ENCODE measurements at regions not wholly inside any gene's neighbourhood (a gene's known extent, or its start where the extent isn't known, plus 50 kb on each side); places are given as distances from the start of the nearest gene placed in this dataset.

GRCh38 chr4:104615926-104616325 is 121.2 kb upstream of the CXXC4 start:
- POLR2A ChIA-PET: no interaction called here
- DNase-seq (ENCODE audit: low read depth, low spot score): no peak
- no peak for TF ChIP-seq CTCF (IDR thresholded peaks at IDR 0.05; ENCODE audit: insufficient read depth, low read length, missing control alignments)
- CTCF ChIA-PET: no interaction called here
- no peak overlapping the region for H3K4me3 ChIP-seq (ENCODE audit: low read depth, low read length)

DNA sequence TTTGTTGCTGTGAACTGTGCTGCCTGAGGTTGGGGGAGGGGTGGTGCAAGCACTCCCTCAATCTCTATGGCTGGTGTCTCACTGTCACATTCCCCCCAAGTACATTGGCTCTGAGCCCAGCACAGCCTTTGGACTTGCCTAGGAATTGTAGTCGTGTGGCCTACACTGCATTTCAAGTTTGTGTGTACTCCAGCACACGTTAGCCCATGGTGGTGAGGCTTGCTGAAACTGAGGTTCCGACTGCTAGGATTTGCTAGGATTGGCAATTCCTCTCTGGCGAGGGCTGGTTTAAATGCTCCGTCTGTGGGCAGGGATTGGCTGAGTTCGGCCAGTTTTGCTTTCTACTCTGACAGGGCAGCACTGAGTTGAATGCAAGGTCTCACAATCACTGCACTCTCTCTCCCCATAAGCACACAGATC is 121.7 kb upstream of the CXXC4 start:
- no peak for DNase-seq (ENCODE audit: low read depth, low spot score)
- POLR2A ChIA-PET: no interaction called here
- H3K4me3 ChIP-seq (ENCODE audit: low read depth, low read length): no peak overlapping the region
- TF ChIP-seq CTCF (IDR thresholded peaks at IDR 0.05; ENCODE audit: insufficient read depth, low read length, missing control alignments): no peak
- CTCF ChIA-PET: no interaction called here

DNA sequence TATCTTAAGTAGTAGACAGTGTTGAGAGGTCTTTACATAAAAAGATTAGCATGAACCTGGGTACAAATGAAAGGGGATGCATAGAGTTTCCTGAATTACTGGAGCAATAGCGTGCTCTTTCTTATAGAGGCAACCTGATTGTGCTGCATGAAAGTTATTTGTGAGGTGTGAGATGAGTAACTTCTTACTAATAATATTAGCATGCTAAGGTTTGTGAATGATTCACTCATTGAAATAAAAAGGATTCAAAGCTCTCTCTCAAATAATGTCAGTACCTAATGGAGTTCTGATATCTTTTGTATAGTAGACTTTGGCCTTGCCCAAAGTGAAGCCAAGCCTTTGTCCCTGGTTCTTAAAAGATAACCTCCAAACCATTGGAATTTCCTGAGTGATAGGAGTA is 131.0 kb upstream of the CXXC4 start:
- no peak for TF ChIP-seq CTCF (IDR thresholded peaks at IDR 0.05; ENCODE audit: insufficient read depth, low read length, missing control alignments)
- no peak overlapping the region for H3K4me3 ChIP-seq (ENCODE audit: low read depth, low read length)
- POLR2A ChIA-PET: no interaction called here
- DNase-seq (ENCODE audit: low read depth, low spot score): no peak
- CTCF ChIA-PET: no interaction called here

DNA sequence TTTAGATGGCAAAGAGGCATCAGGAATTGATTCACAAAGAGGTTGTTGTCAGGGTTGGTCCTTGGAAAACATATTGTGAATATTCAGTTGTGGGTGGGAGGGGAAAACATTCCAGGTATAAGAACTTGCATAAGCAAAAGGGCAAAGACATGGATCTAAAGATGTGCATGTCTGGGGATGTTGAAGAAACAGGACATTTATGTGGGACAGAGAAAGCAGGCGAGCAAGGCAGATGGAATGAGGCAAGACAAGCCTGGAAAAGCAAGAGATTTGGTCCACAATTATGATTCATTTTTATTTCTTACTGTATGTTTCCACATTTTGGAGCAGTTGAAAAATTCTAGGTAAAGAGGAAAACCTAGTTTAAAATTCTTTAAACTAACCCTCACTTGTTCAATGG is 134.9 kb upstream of the CXXC4 start:
- POLR2A ChIA-PET: no interaction called here
- CTCF ChIA-PET: no interaction called here
- no peak overlapping the region for H3K4me3 ChIP-seq (ENCODE audit: low read depth, low read length)
- no peak for DNase-seq (ENCODE audit: low read depth, low spot score)
- TF ChIP-seq CTCF (IDR thresholded peaks at IDR 0.05; ENCODE audit: insufficient read depth, low read length, missing control alignments): no peak

DNA sequence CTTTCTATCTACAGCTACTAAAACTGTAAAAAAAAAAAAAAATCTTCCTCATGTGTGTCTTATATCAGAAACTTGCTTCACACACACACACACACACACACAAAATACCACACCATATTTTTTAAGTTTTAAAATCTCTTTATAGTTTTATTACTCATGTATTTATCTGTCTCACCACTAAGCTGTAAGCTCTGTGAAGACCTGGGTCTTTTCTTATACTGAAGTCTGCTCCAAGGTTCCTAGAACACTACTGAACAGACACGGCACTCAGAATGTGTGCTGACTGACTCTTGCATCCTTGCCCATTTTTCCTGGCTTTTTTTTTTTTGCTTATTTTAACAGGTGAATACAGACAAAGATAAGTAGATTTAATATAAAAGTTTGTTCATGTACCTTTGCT is 135.6 kb upstream of the CXXC4 start:
- POLR2A ChIA-PET: no interaction called here

DNA sequence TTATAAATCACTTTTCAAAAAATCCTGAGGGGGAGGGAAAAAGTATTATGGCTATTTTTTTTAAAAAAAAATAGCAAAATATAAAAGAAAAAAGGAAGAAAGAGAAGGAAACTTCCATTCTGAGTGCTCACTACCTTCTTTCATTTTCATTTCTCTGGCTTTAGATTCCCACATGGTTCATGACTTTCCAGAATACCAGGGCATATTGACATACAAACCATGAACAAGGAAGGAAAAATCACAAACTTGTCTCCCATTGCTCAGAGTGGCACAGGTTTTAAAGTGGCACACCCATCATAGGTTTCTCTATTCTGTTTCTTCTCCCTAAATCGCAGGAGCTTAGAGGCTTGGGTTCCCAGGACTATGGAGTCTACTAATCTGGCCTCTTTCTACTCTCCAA is 136.3 kb upstream of the CXXC4 start:
- no peak overlapping the region for H3K4me3 ChIP-seq (ENCODE audit: low read depth, low read length)
- ChIA-PET POLR2A (no interaction called here), CTCF (no interaction called here)
- TF ChIP-seq CTCF (IDR thresholded peaks at IDR 0.05; ENCODE audit: insufficient read depth, low read length, missing control alignments): no peak
- no peak for DNase-seq (ENCODE audit: low read depth, low spot score)

More for the DNA sequence above, 135.6 kb upstream of the CXXC4 start:
- no peak overlapping the region for H3K4me3 ChIP-seq (ENCODE audit: low read depth, low read length)
- no peak for TF ChIP-seq CTCF (IDR thresholded peaks at IDR 0.05; ENCODE audit: insufficient read depth, low read length, missing control alignments)
- DNase-seq (ENCODE audit: low read depth, low spot score): no peak
- CTCF ChIA-PET: no interaction called here
